ENCODE measurements at regions not wholly inside any gene's neighbourhood (a gene's known extent, or its start where the extent isn't known, plus 50 kb on each side); places are given as distances from the start of the nearest gene placed in this dataset.
"Not testable (repeated sequence)": the region's sequence is repeated elsewhere in the genome, so short reads cannot be mapped to it uniquely, and the experiment has no call there.

GRCh38 chr2:39863672-39864071 is 84.6 kb upstream of the THUMPD2 start:
- H3K27ac Mint-ChIP-seq; POLR2A ChIA-PET; H3K36me3 ChIP-seq (ENCODE audit: control insufficient read depth in 2 of 2, extremely low read depth in 1 of 2, insufficient read depth in 1 of 2, low read length in 1 of 2); DNase-seq; H3K4me3 Mint-ChIP-seq; ATAC-seq (replicated peaks in 1 of 4); H3K27me3 ChIP-seq (replicated peaks in 1 of 2; ENCODE audit: control insufficient read depth in 2 of 2, extremely low read depth in 1 of 2, insufficient read depth in 2 of 2, low read length in 1 of 2); H3K4me1 ChIP-seq (ENCODE audit: control insufficient read depth in 1 of 2, extremely low read depth in 1 of 2, insufficient read depth in 2 of 2, low read length in 2 of 2); H3K4me3 ChIP-seq (ENCODE audit: control insufficient read depth in 1 of 2, extremely low read depth in 1 of 2, low read length in 1 of 2); H3K4me1 Mint-ChIP-seq; H3K36me3 Mint-ChIP-seq; CTCF ChIA-PET; H3K27me3 Mint-ChIP-seq; H3K27ac ChIP-seq (ENCODE audit: low read length); H3K9me3 ChIP-seq: not testable (repeated sequence)
- peaks cover 0 to 11% (median 6%) of the 10 kb centered on the region in 3 donors for H3K9me3 Mint-ChIP-seq
- WGBS (ENCODE audit: insufficient coverage): no CpG with 5 or more reads among the region's 1 CpG

- H3K4me3 Mint-ChIP-seq: no peak overlapping the region
- Histone ChIP-seq H3K36me3 (ENCODE audit: control insufficient read depth in 2 of 2, extremely low read depth in 1 of 2, insufficient read depth in 1 of 2, low read length in 1 of 2) (no peaks in the 10 kb centered on the region), H3K9me3 (no peaks in the 10 kb centered on the region), H3K27me3 (replicated peaks in 1 of 2; ENCODE audit: control insufficient read depth in 2 of 2, extremely low read depth in 1 of 2, insufficient read depth in 2 of 2, low read length in 1 of 2) (peaks cover 0 to 5% of the 10 kb centered on the region in 2 experiments), H3K4me1 (ENCODE audit: control insufficient read depth in 1 of 2, extremely low read depth in 1 of 2, insufficient read depth in 2 of 2, low read length in 2 of 2) (no peaks in the 10 kb centered on the region), H3K27ac (ENCODE audit: low read length) (no peak overlapping the region), H3K4me3 (ENCODE audit: control insufficient read depth in 1 of 2, extremely low read depth in 1 of 2, low read length in 1 of 2) (no peak overlapping the region)
- peaks cover 0 to 11% (median 6%) of the 10 kb centered on the region in 3 donors for H3K9me3 Mint-ChIP-seq
- ATAC-seq (replicated peaks in 1 of 4) (no peak), DNase-seq (no peak)
- peaks cover 4 to 11% of the 10 kb centered on the region in 2 donors for H3K27me3 Mint-ChIP-seq
- no peak overlapping the region for H3K27ac Mint-ChIP-seq
- no CpG with 5 or more reads among the region's 3 CpGs for WGBS (ENCODE audit: insufficient coverage)
- no peaks in the 10 kb centered on the region for H3K36me3 Mint-ChIP-seq
- POLR2A ChIA-PET: no interaction called here
- no peaks in the 10 kb centered on the region for H3K4me1 Mint-ChIP-seq
- CTCF ChIA-PET: no interaction called here
Measured at GRCh38 chr2:39860538-39860937, 81.5 kb upstream of the THUMPD2 start.

GRCh38 chr2:39858677-39859076 is 79.6 kb upstream of the THUMPD2 start:
- CTCF ChIA-PET: no interaction called here
- no peak overlapping the region for H3K4me3 Mint-ChIP-seq
- H3K27ac ChIP-seq (ENCODE audit: low read length): no peak overlapping the region
- no peaks in the 10 kb centered on the region for H3K9me3 ChIP-seq
- H3K27ac Mint-ChIP-seq: no peak overlapping the region
- peaks cover 6 to 10% of the 10 kb centered on the region in 2 donors for H3K27me3 Mint-ChIP-seq
- no peaks in the 10 kb centered on the region for H3K4me1 Mint-ChIP-seq
- no peaks in the 10 kb centered on the region for H3K36me3 Mint-ChIP-seq
- H3K9me3 Mint-ChIP-seq: peaks cover 0 to 6% (median 6%) of the 10 kb centered on the region in 3 donors
- DNase-seq (no peak), ATAC-seq (replicated peaks in 1 of 4) (no peak)
- H3K4me3 ChIP-seq (ENCODE audit: control insufficient read depth in 1 of 2, extremely low read depth in 1 of 2, low read length in 1 of 2): no peak overlapping the region
- WGBS (ENCODE audit: insufficient coverage): no CpG with 5 or more reads among the region's 2 CpGs
- no peaks in the 10 kb centered on the region for H3K36me3 ChIP-seq (ENCODE audit: control insufficient read depth in 2 of 2, extremely low read depth in 1 of 2, insufficient read depth in 1 of 2, low read length in 1 of 2)
- POLR2A ChIA-PET: no interaction called here
- H3K4me1 ChIP-seq (ENCODE audit: control insufficient read depth in 1 of 2, extremely low read depth in 1 of 2, insufficient read depth in 2 of 2, low read length in 2 of 2): no peaks in the 10 kb centered on the region
- peaks cover 0 to under 1% of the 10 kb centered on the region in 2 experiments for H3K27me3 ChIP-seq (replicated peaks in 1 of 2; ENCODE audit: control insufficient read depth in 2 of 2, extremely low read depth in 1 of 2, insufficient read depth in 2 of 2, low read length in 1 of 2)

GRCh38 chr2:39855856-39856255 is 76.8 kb upstream of the THUMPD2 start:
- H3K27ac Mint-ChIP-seq: no peak overlapping the region
- H3K36me3 ChIP-seq (ENCODE audit: control insufficient read depth in 2 of 2, extremely low read depth in 1 of 2, insufficient read depth in 1 of 2, low read length in 1 of 2): no peaks in the 10 kb centered on the region
- no peaks in the 10 kb centered on the region for H3K9me3 Mint-ChIP-seq
- H3K27ac ChIP-seq (ENCODE audit: low read length): no peak overlapping the region
- peaks cover 0 to 6% of the 10 kb centered on the region in 2 experiments for H3K4me1 ChIP-seq (ENCODE audit: control insufficient read depth in 1 of 2, extremely low read depth in 1 of 2, insufficient read depth in 2 of 2, low read length in 2 of 2)
- CTCF ChIA-PET: no interaction called here
- H3K4me3 ChIP-seq (ENCODE audit: control insufficient read depth in 1 of 2, extremely low read depth in 1 of 2, low read length in 1 of 2): no peak overlapping the region
- H3K27me3 ChIP-seq (replicated peaks in 1 of 2; ENCODE audit: control insufficient read depth in 2 of 2, extremely low read depth in 1 of 2, insufficient read depth in 2 of 2, low read length in 1 of 2): no peaks in the 10 kb centered on the region
- POLR2A ChIA-PET: no interaction called here
- H3K27me3 Mint-ChIP-seq: peaks cover 6 to 10% of the 10 kb centered on the region in 2 donors
- ATAC-seq (replicated peaks in 1 of 4) (no peak), DNase-seq (no peak)
- no CpG with 5 or more reads among the region's 3 CpGs for WGBS (ENCODE audit: insufficient coverage)
- H3K4me3 Mint-ChIP-seq: no peak overlapping the region
- peaks cover 0 to 9% (median 8%) of the 10 kb centered on the region in 3 donors for H3K4me1 Mint-ChIP-seq
- no peaks in the 10 kb centered on the region for H3K36me3 Mint-ChIP-seq
- no peaks in the 10 kb centered on the region for H3K9me3 ChIP-seq

- Histone ChIP-seq H3K27me3 (replicated peaks in 1 of 2; ENCODE audit: control insufficient read depth in 2 of 2, extremely low read depth in 1 of 2, insufficient read depth in 2 of 2, low read length in 1 of 2) (no peaks in the 10 kb centered on the region), H3K27ac (ENCODE audit: low read length) (no peak overlapping the region), H3K9me3 (no peaks in the 10 kb centered on the region), H3K4me3 (ENCODE audit: control insufficient read depth in 1 of 2, extremely low read depth in 1 of 2, low read length in 1 of 2) (no peak overlapping the region), H3K36me3 (ENCODE audit: control insufficient read depth in 2 of 2, extremely low read depth in 1 of 2, insufficient read depth in 1 of 2, low read length in 1 of 2) (no peaks in the 10 kb centered on the region), H3K4me1 (ENCODE audit: control insufficient read depth in 1 of 2, extremely low read depth in 1 of 2, insufficient read depth in 2 of 2, low read length in 2 of 2) (peaks cover 0 to 6% of the 10 kb centered on the region in 2 experiments)
- H3K4me1 Mint-ChIP-seq: peaks cover 0 to 10% (median 8%) of the 10 kb centered on the region in 3 donors
- ATAC-seq (replicated peaks in 1 of 4) (no peak), DNase-seq (no peak)
- H3K36me3 Mint-ChIP-seq: no peaks in the 10 kb centered on the region
- no peaks in the 10 kb centered on the region for H3K9me3 Mint-ChIP-seq
- H3K4me3 Mint-ChIP-seq: no peak overlapping the region
- no CpG with 5 or more reads among the region's 5 CpGs for WGBS (ENCODE audit: insufficient coverage)
- peaks cover 6 to 14% of the 10 kb centered on the region in 2 donors for H3K27me3 Mint-ChIP-seq
- ChIA-PET POLR2A (no interaction called here), CTCF (interaction anchor here in 1 of 2 donors (0.5 kb wide), 1 partner anchor 1607 kb away, joined by 7 read pairs; no protein-coding TSS in a partner anchor)
- no peak overlapping the region for H3K27ac Mint-ChIP-seq
Measured at GRCh38 chr2:39854771-39855170, 75.7 kb upstream of the THUMPD2 start.

GRCh38 chr2:39852831-39853230 is 73.8 kb upstream of the THUMPD2 start:
- CTCF ChIA-PET: interaction anchor here in 1 of 2 donors (0.6 kb wide), 1 partner anchor 13 kb away, joined by 3 read pairs; no protein-coding TSS in a partner anchor
- Mint-ChIP-seq H3K36me3 (no peaks in the 10 kb centered on the region), H3K27ac (no peak overlapping the region), H3K9me3 (no peaks in the 10 kb centered on the region), H3K4me1 (peaks cover 0 to 10% (median 8%) of the 10 kb centered on the region in 3 donors), H3K4me3 (no peak overlapping the region), H3K27me3 (peaks cover 6 to 11% of the 10 kb centered on the region in 2 donors)
- H3K4me1 ChIP-seq (ENCODE audit: control insufficient read depth in 1 of 2, extremely low read depth in 1 of 2, insufficient read depth in 2 of 2, low read length in 2 of 2): peaks cover 0 to 6% of the 10 kb centered on the region in 2 experiments
- no peak overlapping the region for H3K4me3 ChIP-seq (ENCODE audit: control insufficient read depth in 1 of 2, extremely low read depth in 1 of 2, low read length in 1 of 2)
- DNase-seq (no peak), ATAC-seq (replicated peaks in 1 of 4) (no peak)
- POLR2A ChIA-PET: interaction anchor here in 1 of 2 donors (0.6 kb wide), 1 partner anchor 9 kb away, joined by 3 read pairs; no protein-coding TSS in a partner anchor
- no CpG with 5 or more reads among the region's 1 CpG for WGBS (ENCODE audit: insufficient coverage)
- H3K36me3 ChIP-seq (ENCODE audit: control insufficient read depth in 2 of 2, extremely low read depth in 1 of 2, insufficient read depth in 1 of 2, low read length in 1 of 2): no peaks in the 10 kb centered on the region
- peaks cover 0 to 2% of the 10 kb centered on the region in 2 experiments for H3K27me3 ChIP-seq (replicated peaks in 1 of 2; ENCODE audit: control insufficient read depth in 2 of 2, extremely low read depth in 1 of 2, insufficient read depth in 2 of 2, low read length in 1 of 2)
- H3K9me3 ChIP-seq: no peaks in the 10 kb centered on the region
- H3K27ac ChIP-seq (ENCODE audit: low read length): no peak overlapping the region
